ENCODE measurements at regions not wholly inside any gene's neighbourhood (a gene's known extent, or its start where the extent isn't known, plus 50 kb on each side); places are given as distances from the start of the nearest gene placed in this dataset.

DNA sequence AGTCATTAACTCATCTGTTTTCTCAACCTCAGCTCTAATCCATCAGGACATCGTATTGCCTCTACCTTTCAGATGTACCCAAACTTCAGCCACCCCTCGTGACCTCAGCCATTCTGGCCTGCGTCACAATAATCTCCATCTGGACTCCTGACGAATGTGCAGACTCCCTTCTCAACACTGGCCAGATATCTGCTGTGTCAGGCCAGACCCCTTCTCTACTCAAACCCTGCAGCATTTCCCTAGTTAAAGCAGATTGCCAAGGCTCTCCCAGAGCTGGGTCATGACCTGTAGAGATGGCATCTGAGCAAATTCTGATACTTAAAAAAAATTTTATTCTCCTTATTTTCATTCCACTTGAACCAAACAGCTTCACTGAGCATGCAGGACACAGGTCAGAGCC, 69.5 kb upstream of the TMEM18 start:
- no peak overlapping the region for H3K4me3 ChIP-seq (replicated peaks in 1 of 2; ENCODE audit: low read depth in 2 of 2, low read length in 2 of 2)
- no peak for DNase-seq (ENCODE audit: low read depth in 2 of 2)
- TF ChIP-seq, protein P1, sequence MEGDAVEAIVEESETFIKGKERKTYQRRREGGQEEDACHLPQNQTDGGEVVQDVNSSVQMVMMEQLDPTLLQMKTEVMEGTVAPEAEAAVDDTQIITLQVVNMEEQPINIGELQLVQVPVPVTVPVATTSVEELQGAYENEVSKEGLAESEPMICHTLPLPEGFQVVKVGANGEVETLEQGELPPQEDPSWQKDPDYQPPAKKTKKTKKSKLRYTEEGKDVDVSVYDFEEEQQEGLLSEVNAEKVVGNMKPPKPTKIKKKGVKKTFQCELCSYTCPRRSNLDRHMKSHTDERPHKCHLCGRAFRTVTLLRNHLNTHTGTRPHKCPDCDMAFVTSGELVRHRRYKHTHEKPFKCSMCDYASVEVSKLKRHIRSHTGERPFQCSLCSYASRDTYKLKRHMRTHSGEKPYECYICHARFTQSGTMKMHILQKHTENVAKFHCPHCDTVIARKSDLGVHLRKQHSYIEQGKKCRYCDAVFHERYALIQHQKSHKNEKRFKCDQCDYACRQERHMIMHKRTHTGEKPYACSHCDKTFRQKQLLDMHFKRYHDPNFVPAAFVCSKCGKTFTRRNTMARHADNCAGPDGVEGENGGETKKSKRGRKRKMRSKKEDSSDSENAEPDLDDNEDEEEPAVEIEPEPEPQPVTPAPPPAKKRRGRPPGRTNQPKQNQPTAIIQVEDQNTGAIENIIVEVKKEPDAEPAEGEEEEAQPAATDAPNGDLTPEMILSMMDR (IDR thresholded peaks at IDR 0.05; ENCODE audit: low read depth, low read length), result no peak

GRCh38 chr2:744088-744487, 66.9 kb upstream of the TMEM18 start:
- no peak for DNase-seq (ENCODE audit: low read depth in 2 of 2)
- H3K4me3 ChIP-seq (replicated peaks in 1 of 2; ENCODE audit: low read depth in 2 of 2, low read length in 2 of 2), result no peak overlapping the region
- TF ChIP-seq, protein P1 (IDR thresholded peaks at IDR 0.05; ENCODE audit: low read depth, low read length), result no peak

- no peak overlapping the region for H3K4me3 ChIP-seq (replicated peaks in 1 of 2; ENCODE audit: low read depth in 2 of 2, low read length in 2 of 2)
- no peak for DNase-seq (ENCODE audit: low read depth in 2 of 2)
- TF ChIP-seq, protein P1 (IDR thresholded peaks at IDR 0.05; ENCODE audit: low read depth, low read length), result no peak
Observed at GRCh38 chr2:742221-742620, 65.0 kb upstream of the TMEM18 start.

DNA sequence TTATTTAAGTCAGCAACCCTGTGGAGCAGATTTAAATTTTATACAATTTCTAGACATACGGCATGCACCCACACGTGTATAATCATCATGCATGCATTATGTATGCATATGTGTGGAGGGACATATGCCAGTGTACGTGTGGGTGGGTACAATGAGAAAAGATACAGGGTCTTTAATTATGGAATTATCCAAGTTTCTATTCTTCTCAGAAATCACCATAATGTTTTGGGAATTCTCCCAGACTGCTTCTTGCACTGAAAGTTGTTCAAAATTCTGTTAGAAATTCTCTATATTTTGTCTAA, 63.9 kb upstream of the TMEM18 start:
- TF ChIP-seq, protein P1 (IDR thresholded peaks at IDR 0.05; ENCODE audit: low read depth, low read length), result no peak
- DNase-seq (ENCODE audit: low read depth in 2 of 2), result no peak
- H3K4me3 ChIP-seq (replicated peaks in 1 of 2; ENCODE audit: low read depth in 2 of 2, low read length in 2 of 2), result no peak overlapping the region

- H3K4me3 ChIP-seq (replicated peaks in 1 of 2; ENCODE audit: low read depth in 2 of 2, low read length in 2 of 2), result peak overlapping the region; percentile 53 to 54
- DNase-seq (ENCODE audit: low read depth in 2 of 2), result peak; percentile 75 to 96
Observed at GRCh38 chr2:740322-741194, 63.4 kb upstream of the TMEM18 start.

- peak overlapping the region; percentile 53 to 54 for H3K4me3 ChIP-seq (replicated peaks in 1 of 2; ENCODE audit: low read depth in 2 of 2, low read length in 2 of 2)
- peak in 1 of 2 donors; percentile 78 for DNase-seq (ENCODE audit: low read depth in 2 of 2)
Observed at GRCh38 chr2:739864-740321, 62.7 kb upstream of the TMEM18 start.

- TF ChIP-seq, protein P1 (IDR thresholded peaks at IDR 0.05; ENCODE audit: low read depth, low read length), result no peak
- DNase-seq (ENCODE audit: low read depth in 2 of 2), result no peak
- no peak overlapping the region for H3K4me3 ChIP-seq (replicated peaks in 1 of 2; ENCODE audit: low read depth in 2 of 2, low read length in 2 of 2)
Observed at GRCh38 chr2:736939-737338, 59.7 kb upstream of the TMEM18 start.

DNA sequence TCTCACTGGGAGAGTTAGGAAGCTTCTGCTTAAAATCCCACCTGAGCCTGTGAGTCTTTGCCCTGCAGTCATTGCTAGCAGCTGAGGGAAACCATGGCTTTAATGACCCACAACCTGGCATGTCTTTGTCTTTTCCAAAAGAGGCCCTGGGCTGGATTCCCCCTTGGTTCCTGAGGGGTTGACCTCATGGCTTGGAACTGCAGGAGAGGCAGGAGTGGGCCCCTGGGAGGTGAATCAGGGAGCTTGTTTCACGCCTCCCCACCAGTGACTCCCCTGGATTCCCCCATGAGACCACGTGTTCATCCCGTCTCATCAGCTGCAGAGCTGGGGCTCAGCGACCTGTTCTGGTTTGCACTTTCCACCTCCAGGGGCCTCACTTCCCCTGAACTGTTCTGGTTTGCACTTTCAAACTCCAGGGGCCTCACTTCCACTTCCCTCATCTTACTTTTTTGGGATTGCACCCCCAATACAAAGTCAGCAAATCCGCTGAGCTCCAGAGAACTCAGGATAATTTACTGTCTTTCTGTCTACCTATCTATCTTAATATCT, 58.5 kb upstream of the TMEM18 start:
- DNase-seq (ENCODE audit: low read depth in 2 of 2), result no peak
- TF ChIP-seq, protein P1 (IDR thresholded peaks at IDR 0.05; ENCODE audit: low read depth, low read length), result no peak
- H3K4me3 ChIP-seq (replicated peaks in 1 of 2; ENCODE audit: low read depth in 2 of 2, low read length in 2 of 2), result no peak overlapping the region

Data from cardiac fibroblast (primary cell).